Globus pallidus (tissue), 1 donor: ENCODE measurements at regions not wholly inside any gene's neighbourhood (a gene's known extent, or its start where the extent isn't known, plus 50 kb on each side); places are given as distances from the start of the nearest gene placed in this dataset.
A peak's percentile ranks its signal among the peaks of the same experiment; 100 is the strongest.

Experiments
- DNase-seq: peaks from one replicate; pipeline ENCODE4 v3.0.0-alpha.2; 2015; ENCODE audit warnings: low spot score

GRCh38 chr14:100659345-100660001 is 67.2 kb upstream of the DLK1 start:
- DNase-seq: no peak

GRCh38 chr14:100660498-100660881 is 66.2 kb upstream of the DLK1 start:
- no peak for DNase-seq

DNA sequence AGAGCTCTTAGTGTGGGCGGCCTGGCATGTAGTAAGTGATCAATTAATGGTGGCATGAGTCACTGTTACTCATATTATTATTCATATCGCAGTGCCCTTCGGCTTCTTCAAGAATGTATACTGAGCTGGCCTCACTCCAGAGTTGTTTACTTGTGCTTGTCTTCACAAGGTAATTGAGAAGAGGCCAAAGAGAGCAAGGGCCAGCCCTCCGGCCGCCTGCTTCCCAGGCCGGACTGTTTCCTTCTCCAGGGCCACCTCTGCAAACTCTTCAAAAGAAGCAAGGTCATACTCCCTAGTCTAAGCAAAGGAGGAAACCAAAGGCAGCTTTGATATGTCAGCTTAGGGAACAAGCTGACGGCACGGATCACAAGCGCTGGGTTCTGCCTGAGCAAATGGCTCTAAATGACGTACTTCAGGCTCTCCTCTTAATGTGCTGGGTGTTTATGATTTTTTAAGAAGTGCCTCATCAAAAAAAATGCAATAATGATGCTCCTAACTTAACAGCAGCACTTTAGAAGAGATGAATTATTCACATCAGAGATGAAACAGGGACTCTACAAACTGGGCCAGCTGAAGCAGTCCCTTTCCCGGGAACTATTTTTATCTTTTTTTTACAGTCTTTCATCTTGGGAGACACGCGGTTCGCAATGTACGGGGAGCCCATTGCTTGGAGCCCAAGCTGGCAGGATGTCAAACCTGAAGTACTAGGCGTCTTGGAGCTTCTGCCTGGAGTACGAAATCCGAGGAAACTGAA is 65.6 kb upstream of the DLK1 start:
- DNase-seq: no peak

DNA sequence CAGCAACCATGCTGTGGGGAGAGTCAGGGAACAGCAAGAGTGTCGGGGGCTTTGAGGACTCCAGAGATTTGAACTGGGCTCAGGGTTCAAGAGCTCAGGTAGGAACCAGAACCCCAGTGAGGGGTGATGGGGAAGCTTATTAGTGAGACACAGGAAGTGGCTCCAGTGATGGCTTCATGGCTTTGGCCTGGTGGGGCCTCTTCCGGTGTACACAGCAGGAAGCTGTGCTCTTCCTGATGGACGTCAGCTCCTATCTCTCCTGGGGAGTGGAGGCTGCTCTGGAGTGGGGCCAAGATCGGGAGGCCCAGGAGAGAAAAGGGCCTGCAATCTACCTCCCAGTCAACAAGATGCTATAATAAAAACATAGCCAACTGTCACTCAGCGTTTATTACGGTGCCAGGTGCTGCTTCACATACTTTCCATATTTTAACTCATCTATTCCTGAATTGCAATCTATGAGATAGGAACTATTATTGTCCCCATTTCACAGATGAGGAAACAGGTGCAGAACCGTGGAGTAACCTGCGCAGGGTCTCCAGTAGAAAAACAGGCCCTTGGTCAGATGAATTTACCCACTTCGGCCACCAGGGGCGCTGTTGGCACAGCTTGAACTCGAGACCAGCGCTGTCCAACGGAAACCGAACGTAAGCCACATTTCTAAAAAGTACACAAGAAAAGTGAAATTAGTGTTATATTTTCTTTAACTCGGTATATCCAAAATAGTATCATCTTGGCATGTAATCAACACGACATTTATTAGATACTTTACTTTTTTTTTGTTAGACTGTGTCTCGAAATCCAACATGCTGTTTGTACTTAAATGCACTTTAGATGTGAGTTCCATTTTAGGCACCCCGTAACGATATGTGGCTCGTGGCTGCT is 63.6 kb upstream of the DLK1 start:
- DNase-seq: peak; percentile 45

GRCh38 chr14:100663761-100664052 is 63.0 kb upstream of the DLK1 start:
- DNase-seq: no peak

DNA sequence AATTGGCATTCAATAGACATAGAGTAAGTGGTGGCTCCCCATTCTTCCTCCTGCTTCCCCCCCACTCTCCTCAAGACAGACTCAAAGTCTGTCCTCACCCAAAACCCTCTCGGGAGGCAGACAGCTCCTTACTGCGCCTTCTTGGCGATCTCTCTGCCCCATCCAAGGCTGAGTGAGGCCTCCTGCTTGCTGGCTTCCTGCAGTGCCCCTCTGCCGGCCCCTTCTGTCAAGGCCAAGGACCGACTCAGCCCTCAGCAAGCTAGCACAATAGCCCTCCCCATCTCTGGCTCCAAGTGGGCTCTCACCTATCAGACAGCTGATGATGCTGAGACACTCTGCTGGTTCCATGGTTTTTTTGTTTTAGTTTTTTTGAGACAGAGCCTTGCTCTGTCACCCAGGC is 62.5 kb upstream of the DLK1 start:
- no peak for DNase-seq

GRCh38 chr14:100664841-100665510 is 61.7 kb upstream of the DLK1 start:
- DNase-seq: no peak

GRCh38 chr14:100665511-100666032 is 61.1 kb upstream of the DLK1 start:
- peak; percentile 35 for DNase-seq

GRCh38 chr14:100666403-100666802 is 60.3 kb upstream of the DLK1 start:
- DNase-seq: no peak

DNA sequence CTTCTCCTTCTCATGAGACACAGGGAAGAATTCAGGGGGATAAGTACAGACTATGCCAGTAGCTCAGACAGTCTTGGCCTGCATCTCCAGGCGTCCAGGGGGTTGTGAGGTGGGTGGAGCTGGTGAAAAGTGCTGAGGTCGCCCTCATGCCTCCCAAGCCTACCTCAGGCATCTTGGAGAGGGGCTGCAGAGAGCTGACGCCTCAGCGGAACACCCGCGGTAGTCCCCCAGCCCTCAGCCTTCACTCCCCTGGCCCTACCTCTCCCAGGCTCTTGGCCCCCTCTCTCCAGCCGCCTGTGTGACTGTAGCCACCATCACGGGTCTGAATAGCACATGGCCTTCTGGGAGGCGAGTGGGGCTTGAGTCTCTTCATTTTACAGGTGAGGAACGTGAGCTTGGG is 59.8 kb upstream of the DLK1 start:
- no peak for DNase-seq

DNA sequence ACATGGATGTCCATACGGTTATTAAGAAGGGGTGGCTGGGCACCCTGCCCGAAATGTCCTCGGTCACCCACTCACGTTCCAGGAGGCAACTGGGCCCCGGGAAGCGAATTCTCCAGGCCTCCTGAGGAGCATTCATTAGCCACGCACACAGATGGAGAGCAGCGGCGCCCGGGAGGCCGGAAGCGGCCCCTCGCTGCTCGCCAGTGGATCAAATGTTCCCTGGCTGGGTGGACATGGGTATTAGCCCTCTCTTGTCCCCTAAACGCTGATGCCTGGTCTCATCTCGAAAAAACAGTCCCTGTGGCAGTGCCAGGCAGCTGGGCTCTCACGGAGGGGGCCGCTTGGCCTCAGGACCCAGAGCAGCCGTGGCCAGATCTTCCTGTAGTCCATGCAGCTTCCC is 59.0 kb upstream of the DLK1 start:
- DNase-seq: no peak

DNA sequence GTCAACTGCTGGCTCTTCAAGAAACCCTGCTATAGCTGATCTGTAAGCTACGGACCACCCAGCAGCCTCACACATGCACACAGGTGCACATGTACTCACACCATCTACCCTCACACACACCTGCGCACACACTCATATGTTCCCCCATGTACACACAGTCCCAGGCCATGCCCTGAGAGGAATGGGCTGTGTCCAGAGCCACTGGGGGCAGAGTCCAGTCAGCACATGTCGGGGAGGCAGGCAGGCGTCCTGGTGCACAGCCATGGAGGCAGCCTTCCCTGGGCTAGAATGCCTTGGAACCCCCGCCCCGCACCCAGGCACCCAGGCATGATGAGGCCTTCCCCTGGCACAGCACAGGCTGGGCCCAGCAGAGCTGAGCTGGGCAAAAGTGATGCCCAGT is 58.3 kb upstream of the DLK1 start:
- DNase-seq: no peak

GRCh38 chr14:100669011-100669412 is 57.7 kb upstream of the DLK1 start:
- DNase-seq: no peak

DNA sequence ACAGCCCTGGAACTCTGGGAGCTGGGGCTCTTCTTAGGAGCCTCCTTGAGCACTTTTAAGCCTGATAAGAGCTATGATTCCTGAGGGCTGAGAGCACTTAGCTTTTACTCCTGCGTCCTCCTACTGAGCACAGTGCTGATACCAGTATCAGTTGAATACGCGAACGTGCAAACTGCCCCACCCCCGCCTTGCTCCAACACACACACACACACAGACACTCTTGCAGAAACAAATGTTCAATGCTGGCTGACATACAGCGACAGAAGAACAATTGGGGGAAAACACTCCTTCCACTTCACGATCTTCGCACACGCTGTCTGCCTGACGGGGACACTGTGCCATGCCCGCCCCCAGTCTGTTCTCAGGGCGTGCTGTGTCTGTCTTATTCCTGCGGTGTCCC is 57.2 kb upstream of the DLK1 start:
- no peak for DNase-seq

DNA sequence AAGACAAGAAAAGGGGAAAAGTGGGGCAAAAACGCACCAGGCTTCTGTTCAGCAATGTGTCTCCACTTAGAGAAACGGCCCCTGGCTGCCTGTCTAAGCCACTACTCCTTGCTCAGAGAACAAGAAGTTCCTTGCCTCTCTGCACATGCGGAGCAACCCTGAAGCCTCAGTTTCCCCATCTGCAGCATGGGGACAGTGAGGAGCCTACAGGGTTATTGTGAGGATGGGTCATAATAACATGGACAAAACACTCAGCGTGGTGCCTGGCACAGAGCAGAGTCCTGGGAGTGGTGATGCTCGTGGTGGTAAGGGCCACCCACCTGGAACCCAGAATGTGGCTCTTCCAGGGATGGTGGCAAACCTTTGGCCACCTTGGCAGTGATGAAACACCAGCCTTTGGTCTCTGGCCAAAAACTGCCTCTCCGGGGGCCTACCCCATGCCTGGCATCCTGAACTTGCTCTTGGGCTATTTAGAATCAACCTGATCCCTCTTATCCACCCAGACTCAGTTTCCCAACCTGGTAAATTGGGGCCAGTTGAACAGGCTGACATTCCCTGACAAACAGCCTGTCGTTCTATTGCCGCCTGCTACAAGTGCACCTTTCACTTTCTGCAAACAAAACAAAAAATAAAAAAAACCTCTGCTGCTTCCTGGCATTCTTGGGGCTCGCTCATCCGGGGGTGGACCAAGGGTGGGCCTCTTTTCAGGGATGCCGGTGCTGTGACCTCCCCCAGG is 56.5 kb upstream of the DLK1 start:
- no peak for DNase-seq

DNA sequence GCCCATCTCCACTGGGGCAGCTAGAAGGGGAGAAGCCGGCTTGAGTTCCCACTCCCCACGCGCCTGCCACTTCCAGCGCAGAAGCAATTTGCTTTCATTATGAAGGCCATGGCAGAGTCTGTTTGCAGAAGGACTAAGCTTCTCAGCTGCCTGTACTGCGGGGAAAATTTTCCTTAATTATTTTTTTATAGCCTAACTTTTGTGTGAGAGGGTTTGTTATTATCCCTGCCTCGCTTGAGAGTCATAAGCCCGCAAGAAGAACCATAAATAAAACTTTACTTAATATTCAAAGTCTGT is 56.0 kb upstream of the DLK1 start:
- no peak for DNase-seq

DNA sequence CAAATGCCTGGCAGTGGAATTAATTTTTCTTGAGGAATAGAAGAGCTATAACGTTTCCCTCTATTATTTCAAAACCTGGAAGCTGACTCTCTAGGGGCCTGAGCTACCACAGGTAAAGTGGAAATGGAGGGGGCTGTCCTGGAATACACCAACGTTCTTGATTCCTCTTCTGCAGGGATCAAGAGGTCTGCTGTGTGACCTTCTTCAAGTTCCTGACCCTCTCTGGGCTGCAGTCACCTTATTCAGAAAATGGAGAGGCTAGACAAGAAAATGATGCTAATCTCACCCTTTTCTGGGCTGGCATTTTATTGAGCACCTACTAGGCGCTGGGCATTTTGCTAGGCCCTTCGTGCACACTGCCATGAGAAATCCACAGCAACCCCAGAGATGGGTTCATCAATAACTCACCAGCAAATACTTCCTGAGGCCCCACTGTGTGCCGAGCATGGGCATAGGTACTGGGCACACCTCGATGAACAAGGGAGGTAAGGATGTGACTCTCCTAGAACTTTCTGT is 55.2 kb upstream of the DLK1 start:
- no peak for DNase-seq

GRCh38 chr14:100671906-100672305 is 54.8 kb upstream of the DLK1 start:
- no peak for DNase-seq

DNA sequence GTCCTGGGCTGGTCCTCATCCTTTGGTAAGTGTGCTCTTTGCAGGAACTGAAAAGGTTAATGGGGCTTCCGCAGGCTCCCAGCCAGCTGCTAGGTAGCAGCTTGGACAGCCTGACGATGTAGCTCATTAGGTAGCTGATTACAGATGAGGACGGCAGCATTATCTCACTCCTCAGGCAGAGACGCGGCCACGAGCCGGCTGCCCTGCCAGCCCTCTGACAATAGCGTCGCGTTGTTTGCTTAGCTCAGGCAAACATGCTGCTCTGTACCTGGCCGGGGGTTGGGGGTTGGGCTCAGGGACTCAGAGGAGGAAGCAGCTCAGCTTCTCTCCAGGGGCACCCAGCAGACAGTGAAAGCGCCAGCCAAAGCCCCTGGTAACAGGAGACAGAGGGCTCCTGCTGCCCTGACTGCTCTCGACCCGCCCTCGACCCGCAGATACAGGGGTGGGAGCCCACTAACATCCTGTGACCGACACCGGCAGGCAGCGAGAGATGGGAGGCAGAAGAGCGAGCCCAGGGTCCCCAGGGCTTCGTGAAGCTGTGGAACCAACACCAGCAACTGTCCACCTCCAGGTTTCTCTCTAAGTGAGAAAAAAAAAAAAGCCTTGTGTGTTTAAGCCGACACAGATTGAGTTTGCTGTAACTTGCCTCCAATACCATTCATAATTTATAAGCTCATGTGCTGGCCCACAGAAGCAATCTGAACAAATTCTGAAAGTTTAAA is 53.4 kb upstream of the DLK1 start:
- DNase-seq: no peak

DNA sequence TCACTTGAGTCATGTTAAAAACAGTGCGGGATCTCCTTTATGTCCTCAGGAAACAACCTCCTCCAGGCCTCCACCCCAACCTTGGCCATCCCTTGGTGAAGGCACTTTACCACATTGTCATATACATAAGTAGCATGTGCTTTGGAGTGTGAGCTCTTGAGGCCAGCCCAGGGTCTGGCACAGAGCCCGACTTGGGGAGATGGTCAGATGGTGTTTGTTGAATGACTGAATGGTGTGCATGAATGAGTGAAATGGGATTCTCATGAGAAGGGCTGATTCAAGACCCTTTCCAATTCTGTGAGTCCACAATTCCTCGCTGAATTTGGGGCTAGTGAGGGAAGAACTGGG is 52.9 kb upstream of the DLK1 start:
- DNase-seq: no peak

DNA sequence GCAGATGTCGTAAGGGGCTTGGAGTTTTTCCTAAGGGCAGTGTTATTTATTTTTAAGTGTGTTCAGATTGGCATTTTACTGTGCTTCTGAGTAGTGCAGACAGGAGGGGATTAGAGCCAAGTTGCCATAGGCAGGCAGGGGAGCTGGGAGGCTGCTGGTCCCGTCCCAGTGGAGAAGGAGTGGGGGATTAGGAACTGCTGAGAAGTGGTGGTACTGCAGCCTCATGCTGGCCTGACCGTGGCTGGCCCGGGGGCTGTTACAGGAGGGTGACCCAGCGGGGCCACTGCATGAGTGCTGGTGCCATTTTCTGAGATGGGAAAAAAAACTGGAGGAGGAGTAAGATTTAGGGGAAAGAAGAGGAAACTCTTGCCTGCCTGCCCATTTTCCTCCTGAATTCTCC is 52.3 kb upstream of the DLK1 start:
- no peak for DNase-seq
